Memory B cell (primary cell): ENCODE measurements at regions not wholly inside any gene's neighbourhood (a gene's known extent, or its start where the extent isn't known, plus 50 kb on each side); places are given as distances from the start of the nearest gene placed in this dataset.
A peak's percentile ranks its signal among the peaks of the same experiment; 100 is the strongest.

ENCODE experiments used
- ATAC-seq: fragments of 150-1000 bp; cut with Tn5 transposase; 2 replicates; pipeline ENCODE4 v1.10.0; 2021; ENCODE audit warnings: low read depth, mild to moderate bottlenecking, moderate library complexity
- DNase-seq, 2 donors: peaks; one replicate each; pipeline ENCODE4 v3.0.0; 2022; ENCODE audit warnings: low spot score in 2 of 2
- H3K27ac Mint-ChIP-seq: one replicate; pipeline ENCODE4 v1.8.0; 2022; ENCODE audit warnings: mild to moderate bottlenecking, moderate library complexity, mixed read lengths
- H3K27me3 Mint-ChIP-seq: one replicate; pipeline ENCODE4 v1.8.0; 2022; ENCODE audit warnings: mixed read lengths
- H3K36me3 Mint-ChIP-seq: one replicate; pipeline ENCODE4 v1.8.0; 2022; ENCODE audit warnings: mild to moderate bottlenecking, mixed read lengths
- H3K4me1 Mint-ChIP-seq: one replicate; pipeline ENCODE4 v1.8.0; 2022; ENCODE audit warnings: mixed read lengths
- H3K4me3 Mint-ChIP-seq: one replicate; pipeline ENCODE4 v1.8.0; 2022; ENCODE audit warnings: mild to moderate bottlenecking, moderate library complexity, mixed read lengths
- H3K9me3 Mint-ChIP-seq: one replicate; pipeline ENCODE4 v1.8.0; 2022; ENCODE audit warnings: mixed read lengths

- ATAC-seq (no peak), DNase-seq (no peak)
- no peaks in the 10 kb centered on the region for H3K9me3 Mint-ChIP-seq
- H3K36me3 Mint-ChIP-seq: no peaks in the 10 kb centered on the region
- H3K4me1 Mint-ChIP-seq: no peaks in the 10 kb centered on the region
- no peak overlapping the region for H3K4me3 Mint-ChIP-seq
- no peak overlapping the region for H3K27ac Mint-ChIP-seq
- H3K27me3 Mint-ChIP-seq: no peaks in the 10 kb centered on the region
These were observed 203.5 kb upstream of the TET2 start for GRCh38 chr4:104942990-104943743.

GRCh38 chr4:104944596-104944995, 202.1 kb upstream of the TET2 start:
- Mint-ChIP-seq H3K27me3 (no peaks in the 10 kb centered on the region), H3K9me3 (no peaks in the 10 kb centered on the region), H3K36me3 (no peaks in the 10 kb centered on the region), H3K4me3 (no peak overlapping the region), H3K4me1 (no peaks in the 10 kb centered on the region), H3K27ac (no peak overlapping the region)
- no peak for DNase-seq
- no peak for ATAC-seq

GRCh38 chr4:104964410-104965175, 182.1 kb upstream of the TET2 start:
- no peak for ATAC-seq
- peaks cover 17% of the 10 kb centered on the region for H3K4me1 Mint-ChIP-seq
- H3K9me3 Mint-ChIP-seq: peaks cover 3% of the 10 kb centered on the region
- H3K36me3 Mint-ChIP-seq: peaks cover 2% of the 10 kb centered on the region
- H3K27ac Mint-ChIP-seq: no peak overlapping the region
- DNase-seq: no peak
- H3K27me3 Mint-ChIP-seq: peaks cover 3% of the 10 kb centered on the region
- H3K4me3 Mint-ChIP-seq: no peak overlapping the region

GRCh38 chr4:104966349-104967033, 180.2 kb upstream of the TET2 start:
- Mint-ChIP-seq H3K9me3 (no peaks in the 10 kb centered on the region), H3K4me3 (peak overlapping the region; percentile 81), H3K27ac (peak overlapping the region; percentile 81), H3K4me1 (peaks cover 22% of the 10 kb centered on the region), H3K27me3 (peaks cover 3% of the 10 kb centered on the region), H3K36me3 (no peaks in the 10 kb centered on the region)
- DNase-seq (peak in 1 of 2 donors; percentile 10), ATAC-seq (peak; percentile 95)

- ATAC-seq (peak; percentile 24), DNase-seq (no peak)
- Mint-ChIP-seq H3K4me1 (peaks cover 22% of the 10 kb centered on the region), H3K27ac (peak overlapping the region; percentile 81), H3K4me3 (peak overlapping the region; percentile 81), H3K27me3 (peaks cover 3% of the 10 kb centered on the region), H3K9me3 (no peaks in the 10 kb centered on the region), H3K36me3 (no peaks in the 10 kb centered on the region)
These were observed 179.7 kb upstream of the TET2 start for GRCh38 chr4:104967034-104967401.

GRCh38 chr4:104969394-104970082, 177.1 kb upstream of the TET2 start:
- Mint-ChIP-seq H3K36me3 (no peaks in the 10 kb centered on the region), H3K27ac (no peak overlapping the region), H3K4me3 (no peak overlapping the region)

GRCh38 chr4:104971462-104971861, 175.2 kb upstream of the TET2 start:
- H3K4me1 Mint-ChIP-seq: peaks cover 15% of the 10 kb centered on the region
- no peaks in the 10 kb centered on the region for H3K9me3 Mint-ChIP-seq
- H3K27me3 Mint-ChIP-seq: no peaks in the 10 kb centered on the region
- H3K27ac Mint-ChIP-seq: no peak overlapping the region
- ATAC-seq (no peak), DNase-seq (no peak)
- no peak overlapping the region for H3K4me3 Mint-ChIP-seq
- H3K36me3 Mint-ChIP-seq: no peaks in the 10 kb centered on the region

More at GRCh38 chr4:104969394-104970082, 177.1 kb upstream of the TET2 start:
- DNase-seq (no peak), ATAC-seq (peak; percentile 48)
- Mint-ChIP-seq H3K4me1 (peaks cover 20% of the 10 kb centered on the region), H3K9me3 (no peaks in the 10 kb centered on the region), H3K27me3 (peaks cover 2% of the 10 kb centered on the region)

- H3K4me3 Mint-ChIP-seq: no peak overlapping the region
- DNase-seq: no peak
These were observed 173.0 kb upstream of the TET2 start for GRCh38 chr4:104973708-104974107.

GRCh38 chr4:104975617-104976016, 171.1 kb upstream of the TET2 start:
- H3K9me3 Mint-ChIP-seq: peaks cover 2% of the 10 kb centered on the region
- H3K4me3 Mint-ChIP-seq: no peak overlapping the region
- ATAC-seq: no peak
- peaks cover 4% of the 10 kb centered on the region for H3K4me1 Mint-ChIP-seq
- no peaks in the 10 kb centered on the region for H3K27me3 Mint-ChIP-seq
- peaks cover 3% of the 10 kb centered on the region for H3K36me3 Mint-ChIP-seq
- DNase-seq: no peak
- H3K27ac Mint-ChIP-seq: no peak overlapping the region

More at GRCh38 chr4:104973708-104974107, 173.0 kb upstream of the TET2 start:
- ATAC-seq: no peak
- H3K36me3 Mint-ChIP-seq: no peaks in the 10 kb centered on the region
- no peak overlapping the region for H3K27ac Mint-ChIP-seq
- H3K27me3 Mint-ChIP-seq: no peaks in the 10 kb centered on the region
- H3K9me3 Mint-ChIP-seq: no peaks in the 10 kb centered on the region
- peaks cover 8% of the 10 kb centered on the region for H3K4me1 Mint-ChIP-seq

GRCh38 chr4:104976262-104976661, 170.4 kb upstream of the TET2 start:
- DNase-seq: no peak
- ATAC-seq: no peak
- Mint-ChIP-seq H3K27ac (no peak overlapping the region), H3K36me3 (peaks cover 3% of the 10 kb centered on the region), H3K4me1 (no peaks in the 10 kb centered on the region), H3K27me3 (no peaks in the 10 kb centered on the region), H3K4me3 (no peak overlapping the region), H3K9me3 (peaks cover 2% of the 10 kb centered on the region)

GRCh38 chr4:104979083-104979760, 167.5 kb upstream of the TET2 start:
- DNase-seq (no peak), ATAC-seq (no peak)
- no peak overlapping the region for H3K27ac Mint-ChIP-seq
- H3K36me3 Mint-ChIP-seq: peaks cover 3% of the 10 kb centered on the region
- peaks cover 2% of the 10 kb centered on the region for H3K9me3 Mint-ChIP-seq
- no peaks in the 10 kb centered on the region for H3K4me1 Mint-ChIP-seq
- H3K27me3 Mint-ChIP-seq: no peaks in the 10 kb centered on the region
- H3K4me3 Mint-ChIP-seq: no peak overlapping the region

- H3K4me3 Mint-ChIP-seq: no peak overlapping the region
- H3K4me1 Mint-ChIP-seq: no peaks in the 10 kb centered on the region
- ATAC-seq (no peak), DNase-seq (no peak)
- H3K27me3 Mint-ChIP-seq: no peaks in the 10 kb centered on the region
- no peak overlapping the region for H3K27ac Mint-ChIP-seq
- peaks cover 2% of the 10 kb centered on the region for H3K9me3 Mint-ChIP-seq
- peaks cover 3% of the 10 kb centered on the region for H3K36me3 Mint-ChIP-seq
These were observed 163.0 kb upstream of the TET2 start for GRCh38 chr4:104983615-104984179.

- Mint-ChIP-seq H3K27ac (no peak overlapping the region), H3K4me1 (no peaks in the 10 kb centered on the region), H3K4me3 (no peak overlapping the region), H3K9me3 (no peaks in the 10 kb centered on the region), H3K36me3 (no peaks in the 10 kb centered on the region), H3K27me3 (no peaks in the 10 kb centered on the region)
- no peak for DNase-seq
- no peak for ATAC-seq
These were observed 160.4 kb upstream of the TET2 start for GRCh38 chr4:104986306-104986705.
